Ascending aorta (tissue), 2 donors: ENCODE measurements at regions not wholly inside any gene's neighbourhood (a gene's known extent, or its start where the extent isn't known, plus 50 kb on each side); places are given as distances from the start of the nearest gene placed in this dataset.

Experiments used
- DNase-seq, 2 donors: peaks; one replicate each; pipeline ENCODE4 v3.0.0-alpha.2; 2019; ENCODE audit warnings: low spot score in 2 of 2
- H3K27ac ChIP-seq, 2 donors: fragments of 200-600 bp; sonication (generic); one replicate each; pipeline ENCODE4 v1.5.1; 2016 to 2017; ENCODE audit warnings: mild to moderate bottlenecking in 1 of 2
- H3K27me3 ChIP-seq: fragments of 200-600 bp; sonication (generic); one replicate; pipeline ENCODE4 v1.5.1; 2017
- H3K36me3 ChIP-seq, 2 donors: fragments of 200-600 bp; sonication (generic); one replicate each; pipeline ENCODE4 v1.5.1; 2016
- H3K4me1 ChIP-seq, 2 donors: fragments of 200-600 bp; sonication (generic); one replicate each; pipeline ENCODE4 v1.5.1; 2016 to 2017; ENCODE audit warnings: mild to moderate bottlenecking in 1 of 2
- H3K4me3 ChIP-seq, 2 donors: fragments of 200-600 bp; sonication (generic); one replicate each; pipeline ENCODE4 v1.5.1; 2016 to 2017; ENCODE audit warnings: mild to moderate bottlenecking in 1 of 2
- H3K9me3 ChIP-seq, 2 donors: fragments of 200-600 bp; sonication (generic); one replicate each; pipeline ENCODE4 v1.5.1; 2016
- CTCF ChIP-seq, 3 experiments: fragments of 200-600 bp in 2 of 3; fragments of 450-650 bp in 1 of 3; sonication (generic) in 2 of 3; IDR thresholded peaks; one replicate each; pipeline ENCODE4 v1.5.1; 2016 to 2019; ENCODE audit warnings: antibody characterized with exemption in 3 of 3, mild to moderate bottlenecking in 1 of 3, moderate library complexity in 1 of 3
- intact Hi-C: fragments of 100-400 bp; cut with DNase I; formaldehyde crosslinking; loops from one replicate; pipeline ENCODE4 v1.15.1; 2023

- no peak for DNase-seq
- TF ChIP-seq CTCF (IDR thresholded peaks at IDR 0.05): no peak
Observed at GRCh38 chr12:92473564-92473963, 229.2 kb upstream of the PLEKHG7 start.

DNA sequence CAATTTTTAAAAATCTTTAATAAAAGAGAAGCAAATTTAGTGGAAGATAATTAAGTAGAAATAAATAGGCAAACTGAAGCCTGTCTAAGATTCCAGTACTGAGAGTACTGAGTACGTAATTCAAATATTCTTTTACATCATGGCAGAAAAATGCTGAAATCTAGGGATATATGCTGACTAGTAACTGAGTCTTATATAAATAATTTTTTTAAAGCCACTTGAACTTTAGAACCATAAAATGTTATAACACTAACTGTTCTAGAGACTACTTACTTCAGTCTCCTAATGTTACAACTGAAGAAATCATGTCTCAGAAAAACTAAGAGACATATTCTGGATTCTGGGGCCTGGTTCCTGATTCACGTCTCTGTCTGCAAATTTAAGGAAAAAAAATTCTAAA is 230.6 kb upstream of the PLEKHG7 start:
- DNase-seq: no peak
- Histone ChIP-seq H3K27me3 (no peaks in the 10 kb centered on the region), H3K9me3 (no peaks in the 10 kb centered on the region), H3K36me3 (no peaks in the 10 kb centered on the region), H3K27ac (no peak overlapping the region), H3K4me3 (no peak overlapping the region), H3K4me1 (no peaks in the 10 kb centered on the region)
- intact Hi-C loops: no loop called here
- TF ChIP-seq CTCF (IDR thresholded peaks at IDR 0.05): no peak

More at GRCh38 chr12:92473564-92473963, 229.2 kb upstream of the PLEKHG7 start:
- H3K27ac ChIP-seq: no peak overlapping the region
- no peaks in the 10 kb centered on the region for H3K36me3 ChIP-seq
- no peaks in the 10 kb centered on the region for H3K27me3 ChIP-seq
- H3K4me3 ChIP-seq: no peak overlapping the region
- intact Hi-C loops: no loop called here
- H3K9me3 ChIP-seq: no peaks in the 10 kb centered on the region
- no peaks in the 10 kb centered on the region for H3K4me1 ChIP-seq

GRCh38 chr12:92471551-92471950 is 231.2 kb upstream of the PLEKHG7 start:
- intact Hi-C loops: no loop called here
- no peak for TF ChIP-seq CTCF (IDR thresholded peaks at IDR 0.05)
- no peak overlapping the region for H3K27ac ChIP-seq
- no peaks in the 10 kb centered on the region for H3K27me3 ChIP-seq
- H3K36me3 ChIP-seq: no peaks in the 10 kb centered on the region
- DNase-seq: no peak
- no peaks in the 10 kb centered on the region for H3K4me1 ChIP-seq
- H3K4me3 ChIP-seq: no peak overlapping the region
- no peaks in the 10 kb centered on the region for H3K9me3 ChIP-seq

- intact Hi-C loops: no loop called here
- no peaks in the 10 kb centered on the region for H3K4me1 ChIP-seq
- H3K9me3 ChIP-seq: no peaks in the 10 kb centered on the region
- no peaks in the 10 kb centered on the region for H3K27me3 ChIP-seq
- DNase-seq: no peak
- H3K27ac ChIP-seq: no peak overlapping the region
- TF ChIP-seq CTCF (IDR thresholded peaks at IDR 0.05): no peak
- no peak overlapping the region for H3K4me3 ChIP-seq
- no peaks in the 10 kb centered on the region for H3K36me3 ChIP-seq
Observed at GRCh38 chr12:92470608-92471021, 232.2 kb upstream of the PLEKHG7 start.

GRCh38 chr12:92469837-92470236 is 233.0 kb upstream of the PLEKHG7 start:
- Histone ChIP-seq H3K27ac (no peak overlapping the region), H3K4me1 (no peaks in the 10 kb centered on the region), H3K27me3 (no peaks in the 10 kb centered on the region), H3K36me3 (no peaks in the 10 kb centered on the region), H3K9me3 (no peaks in the 10 kb centered on the region), H3K4me3 (no peak overlapping the region)
- TF ChIP-seq CTCF (IDR thresholded peaks at IDR 0.05): no peak
- no peak for DNase-seq
- intact Hi-C loops: no loop called here

- Histone ChIP-seq H3K4me1 (no peaks in the 10 kb centered on the region), H3K27ac (no peak overlapping the region), H3K4me3 (no peak overlapping the region), H3K9me3 (no peaks in the 10 kb centered on the region), H3K27me3 (no peaks in the 10 kb centered on the region), H3K36me3 (no peaks in the 10 kb centered on the region)
- no peak for DNase-seq
- intact Hi-C loops: no loop called here
- no peak for TF ChIP-seq CTCF (IDR thresholded peaks at IDR 0.05)
Observed at GRCh38 chr12:92468358-92469020, 234.3 kb upstream of the PLEKHG7 start.
